Keratinocyte (primary cell): ENCODE measurements at regions not wholly inside any gene's neighbourhood (a gene's known extent, or its start where the extent isn't known, plus 50 kb on each side); places are given as distances from the start of the nearest gene placed in this dataset.

ENCODE experiments used
- DNase-seq: peaks from one replicate; pipeline ENCODE4 v3.0.0-alpha.2; 2011; ENCODE audit warnings: low read depth, missing footprints, low spot score
- FAIRE-seq: peaks from 2 replicates; lab custom pipeline; 2011; peaks lifted over from hg19 to GRCh38; lab: Jason Lieb, UNC
- H2AFZ ChIP-seq: 2 replicates; pipeline ENCODE4 v1.6.0; 2012; ENCODE audit warnings: low read length, control low read depth, inconsistent platforms; ENCODE audit not compliant: control insufficient read depth
- H3K27ac ChIP-seq: 2 replicates; pipeline ENCODE4 v1.5.1; 2011; ENCODE audit warnings: low read length; ENCODE audit not compliant: control insufficient read depth, insufficient read depth
- H3K27me3 ChIP-seq: 3 replicates; pipeline ENCODE4 v1.6.0; 2011; ENCODE audit warnings: low read length; ENCODE audit not compliant: control insufficient read depth, insufficient read depth; ENCODE audit errors: extremely low read depth
- H3K36me3 ChIP-seq, 2 experiments: 2 replicates in 1 of 2; 3 replicates in 1 of 2; pipeline ENCODE4 v1.5.1; 2011; ENCODE audit warnings: low read length in 2 of 2, mild to moderate bottlenecking in 1 of 2; ENCODE audit not compliant: control insufficient read depth in 2 of 2, insufficient read depth in 2 of 2; ENCODE audit errors: extremely low read depth in 1 of 2
- H3K4me1 ChIP-seq: 3 replicates; pipeline ENCODE4 v1.5.1; 2011; ENCODE audit warnings: low read length; ENCODE audit not compliant: control insufficient read depth, insufficient read depth; ENCODE audit errors: extremely low read depth
- H3K4me2 ChIP-seq: 3 replicates; pipeline ENCODE4 v1.6.0; 2011; ENCODE audit warnings: low read depth, low read length; ENCODE audit not compliant: control insufficient read depth, insufficient read depth; ENCODE audit errors: extremely low read depth
- H3K4me3 ChIP-seq, 3 experiments: fragments of 200-600 bp in 1 of 3; sonication (generic) in 1 of 3; 2 replicates in 2 of 3; 3 replicates in 1 of 3; pipeline ENCODE4 v1.5.1; 2011 to 2016; ENCODE audit warnings: low read length in 3 of 3, mild to moderate bottlenecking in 3 of 3, control low read depth in 2 of 3, inconsistent platforms in 1 of 3, low read depth in 1 of 3, mixed read lengths in 1 of 3, mixed run types in 1 of 3, moderate library complexity in 1 of 3; ENCODE audit not compliant: control insufficient read depth in 2 of 3, insufficient read depth in 2 of 3; ENCODE audit errors: extremely low read depth in 1 of 3
- H3K79me2 ChIP-seq: 2 replicates; pipeline ENCODE4 v1.6.0; 2012; ENCODE audit warnings: low read length; ENCODE audit not compliant: control insufficient read depth, insufficient read depth
- H3K9ac ChIP-seq: 3 replicates; pipeline ENCODE4 v1.6.0; 2011; ENCODE audit warnings: low read length; ENCODE audit not compliant: control insufficient read depth, insufficient read depth; ENCODE audit errors: extremely low read depth
- H3K9me1 ChIP-seq: 3 replicates; pipeline ENCODE4 v1.6.0; 2011; ENCODE audit warnings: low read length; ENCODE audit not compliant: control insufficient read depth, insufficient read depth; ENCODE audit errors: extremely low read depth
- H3K9me3 ChIP-seq: 2 replicates; pipeline ENCODE4 v1.5.1; 2012; ENCODE audit warnings: low read depth, low read length; ENCODE audit not compliant: control insufficient read depth
- H4K20me1 ChIP-seq: 3 replicates; pipeline ENCODE4 v1.6.0; 2011; ENCODE audit warnings: low read length; ENCODE audit not compliant: control insufficient read depth, insufficient read depth; ENCODE audit errors: extremely low read depth
- CTCF ChIP-seq, 3 experiments: IDR thresholded peaks in 1 of 3; conservative IDR thresholded peaks in 1 of 3; optimal IDR thresholded peaks in 1 of 3; 2 replicates in 2 of 3; 3 replicates in 1 of 3; pipeline versions ENCODE3 to v1.5.1; 2011; ENCODE audit warnings: low read length in 3 of 3, mild to moderate bottlenecking in 3 of 3, moderate library complexity in 2 of 3, control low read depth in 1 of 3, inconsistent platforms in 1 of 3; ENCODE audit not compliant: insufficient read depth in 2 of 3; ENCODE audit errors: extremely low read depth in 1 of 3
- EZH2 ChIP-seq: IDR thresholded peaks from one replicate; pipeline ENCODE4 v1.6.1; 2012; ENCODE audit warnings: inconsistent platforms, mild to moderate bottlenecking, low read length, moderate library complexity
- dilution Hi-C: fragments of 300-500 bp; cut with MboI; formaldehyde crosslinking; loops from one replicate; pipeline ENCODE4 v1.7.0; 2020; ENCODE audit warnings: low sequenced_read_pairs; ENCODE audit not compliant: extremely low pct_ligation_motif_present

GRCh38 chr2:182611009-182611408 lies 105.0 kb upstream of the DNAJC10 start:
- peaks cover 3% of the 10 kb centered on the region for H3K4me1 ChIP-seq
- no peaks in the 10 kb centered on the region for H3K79me2 ChIP-seq
- TF ChIP-seq CTCF (optimal IDR thresholded peaks at IDR 0.05 in 1 of 3, IDR thresholded peaks at IDR 0.05 in 1 of 3, conservative IDR thresholded peaks at IDR 0.05 in 1 of 3; ENCODE audit: extremely low read depth in 1 of 3, insufficient read depth in 2 of 3, low read length in 3 of 3) (peak in 1 of 3 experiments; percentile 24), EZH2 (no peak)
- no peak overlapping the region for H3K4me3 ChIP-seq
- FAIRE-seq (no peak), DNase-seq (no peak)
- H2AFZ ChIP-seq, result no peak overlapping the region
- no peak overlapping the region for H3K27ac ChIP-seq
- H3K9me1 ChIP-seq, result no peaks in the 10 kb centered on the region
- no peaks in the 10 kb centered on the region for H3K9me3 ChIP-seq
- H4K20me1 ChIP-seq, result no peaks in the 10 kb centered on the region
- H3K4me2 ChIP-seq, result no peak overlapping the region
- H3K9ac ChIP-seq, result no peak overlapping the region
- H3K36me3 ChIP-seq, result no peaks in the 10 kb centered on the region
- dilution Hi-C loops, result no loop called here
- no peaks in the 10 kb centered on the region for H3K27me3 ChIP-seq

- FAIRE-seq, result no peak
- DNase-seq, result no peak
- Histone ChIP-seq H3K9ac (no peak overlapping the region), H3K27ac (no peak overlapping the region), H3K9me3 (no peaks in the 10 kb centered on the region), H3K79me2 (no peaks in the 10 kb centered on the region), H4K20me1 (no peaks in the 10 kb centered on the region), H3K4me3 (no peak overlapping the region), H3K36me3 (no peaks in the 10 kb centered on the region), H2AFZ (no peak overlapping the region), H3K9me1 (no peaks in the 10 kb centered on the region), H3K4me1 (peaks cover 6% of the 10 kb centered on the region), H3K27me3 (no peaks in the 10 kb centered on the region), H3K4me2 (no peak overlapping the region)
- TF ChIP-seq CTCF (optimal IDR thresholded peaks at IDR 0.05 in 1 of 3, IDR thresholded peaks at IDR 0.05 in 1 of 3, conservative IDR thresholded peaks at IDR 0.05 in 1 of 3; ENCODE audit: extremely low read depth in 1 of 3, insufficient read depth in 2 of 3, low read length in 3 of 3) (no peak), EZH2 (no peak)
- dilution Hi-C loops, result no loop called here
Observed at GRCh38 chr2:182615036-182615435, 101.0 kb upstream of the DNAJC10 start.
